A673 (cell line): ENCODE measurements at regions not wholly inside any gene's neighbourhood (a gene's known extent, or its start where the extent isn't known, plus 50 kb on each side); places are given as distances from the start of the nearest gene placed in this dataset.

Experiments used
- EZH2 ChIP-seq: fragments of 200-600 bp; sonication (generic); IDR thresholded peaks from 2 replicates; pipeline ENCODE4 v1.6.1; 2017; ENCODE audit warnings: borderline replicate concordance, low read depth, mild to moderate bottlenecking, mixed read lengths, antibody characterized with exemption, low read length; ENCODE audit not compliant: poor library complexity, severe bottlenecking
- TF ChIP-seq, protein P1 (sequence below): fragments of 300-800, 200-600 bp; sonication (generic); conservative IDR thresholded peaks from 2 replicates; pipeline ENCODE4 v1.5.1; 2017; ENCODE audit warnings: low read depth, mild to moderate bottlenecking, antibody characterized with exemption, low read length, moderate library complexity, mixed read lengths

- TF ChIP-seq, protein P1, sequence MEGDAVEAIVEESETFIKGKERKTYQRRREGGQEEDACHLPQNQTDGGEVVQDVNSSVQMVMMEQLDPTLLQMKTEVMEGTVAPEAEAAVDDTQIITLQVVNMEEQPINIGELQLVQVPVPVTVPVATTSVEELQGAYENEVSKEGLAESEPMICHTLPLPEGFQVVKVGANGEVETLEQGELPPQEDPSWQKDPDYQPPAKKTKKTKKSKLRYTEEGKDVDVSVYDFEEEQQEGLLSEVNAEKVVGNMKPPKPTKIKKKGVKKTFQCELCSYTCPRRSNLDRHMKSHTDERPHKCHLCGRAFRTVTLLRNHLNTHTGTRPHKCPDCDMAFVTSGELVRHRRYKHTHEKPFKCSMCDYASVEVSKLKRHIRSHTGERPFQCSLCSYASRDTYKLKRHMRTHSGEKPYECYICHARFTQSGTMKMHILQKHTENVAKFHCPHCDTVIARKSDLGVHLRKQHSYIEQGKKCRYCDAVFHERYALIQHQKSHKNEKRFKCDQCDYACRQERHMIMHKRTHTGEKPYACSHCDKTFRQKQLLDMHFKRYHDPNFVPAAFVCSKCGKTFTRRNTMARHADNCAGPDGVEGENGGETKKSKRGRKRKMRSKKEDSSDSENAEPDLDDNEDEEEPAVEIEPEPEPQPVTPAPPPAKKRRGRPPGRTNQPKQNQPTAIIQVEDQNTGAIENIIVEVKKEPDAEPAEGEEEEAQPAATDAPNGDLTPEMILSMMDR: no peak
- no peak for TF ChIP-seq EZH2
Measured at GRCh38 chr7:41037691-41038090, 665.2 kb downstream of the INHBA start.
